Endothelial cell of umbilical vein (primary cell): ENCODE measurements at regions not wholly inside any gene's neighbourhood (a gene's known extent, or its start where the extent isn't known, plus 50 kb on each side); places are given as distances from the start of the nearest gene placed in this dataset.

Experiments used
- BruUV-seq: library from RNA; stranded (reverse); fragments of 400-500 nt; replicated peaks from 2 replicates; lab custom pipeline; 2021; lab: Mats Ljungman, UMichigan
- CTCF ChIA-PET: fragments of 300-600, 350-600 bp; sonication (Branson Sonifier 250); formaldehyde crosslinking; loops from one replicate; lab custom pipeline; 2021; ENCODE audit warnings: antibody characterized with exemption, inconsistent platforms; lab: Charles Lee
- POLR2A ChIA-PET: fragments of 300-600, 350-600 bp; sonication (Branson Sonifier 250); formaldehyde crosslinking; loops from one replicate; lab custom pipeline; 2021; ENCODE audit warnings: antibody characterized with exemption, inconsistent platforms; lab: Charles Lee
- DNase-seq: peaks from one replicate; pipeline ENCODE4 v3.0.0-alpha.2; 2011; ENCODE audit warnings: low read depth, low spot score
- FAIRE-seq: peaks from 2 replicates; lab custom pipeline; 2011; peaks lifted over from hg19 to GRCh38; lab: Jason Lieb, UNC
- H2AFZ ChIP-seq: 2 replicates; pipeline ENCODE4 v1.6.0; 2012; ENCODE audit warnings: low read depth, low read length, control low read depth, inconsistent platforms
- H3K27ac ChIP-seq: 2 replicates; pipeline ENCODE4 v1.5.1; 2011; ENCODE audit warnings: low read depth, mild to moderate bottlenecking, control low read depth, low read length, moderate library complexity; ENCODE audit not compliant: insufficient read depth
- H3K27me3 ChIP-seq, 2 experiments: 2 replicates each; pipeline versions ENCODE4 v1.6.0 to v1.6.1; 2011; ENCODE audit warnings: low read length in 2 of 2, mixed read lengths in 1 of 2; ENCODE audit not compliant: control insufficient read depth in 2 of 2, insufficient read depth in 2 of 2
- H3K36me3 ChIP-seq, 2 experiments: 2 replicates in 1 of 2; 3 replicates in 1 of 2; pipeline ENCODE4 v1.5.1; 2011; ENCODE audit warnings: low read length in 2 of 2, mild to moderate bottlenecking in 1 of 2, moderate library complexity in 1 of 2; ENCODE audit not compliant: control insufficient read depth in 2 of 2, insufficient read depth in 2 of 2; ENCODE audit errors: extremely low read depth in 1 of 2
- H3K4me1 ChIP-seq: 3 replicates; pipeline ENCODE4 v1.5.1; 2011; ENCODE audit warnings: mild to moderate bottlenecking, low read length; ENCODE audit not compliant: control insufficient read depth, insufficient read depth; ENCODE audit errors: extremely low read depth
- H3K4me2 ChIP-seq: 2 replicates; pipeline ENCODE4 v1.6.1; 2011; ENCODE audit warnings: low read length, control low read depth, mixed read lengths; ENCODE audit not compliant: insufficient read depth
- H3K4me3 ChIP-seq, 3 experiments: fragments of 200-600 bp in 1 of 3; sonication (generic), shearing (Covaris generic) in 1 of 3; replicated peaks in 1 of 3; 2 replicates each; pipeline ENCODE4 v1.5.1; 2011 to 2016; ENCODE audit warnings: control low read depth in 3 of 3, low read length in 3 of 3, mild to moderate bottlenecking in 2 of 3, inconsistent platforms in 1 of 3, low read depth in 1 of 3, moderate library complexity in 1 of 3; ENCODE audit not compliant: insufficient read depth in 1 of 3
- H3K79me2 ChIP-seq: 2 replicates; pipeline ENCODE4 v1.6.0; 2012; ENCODE audit warnings: low read length, inconsistent platforms; ENCODE audit not compliant: control insufficient read depth, insufficient read depth
- H3K9ac ChIP-seq: replicated peaks from 2 replicates; pipeline ENCODE3; 2011; ENCODE audit warnings: low read length, control low read depth; ENCODE audit not compliant: insufficient read depth; ENCODE audit errors: extremely low read depth
- H3K9me1 ChIP-seq: replicated peaks from 3 replicates; pipeline ENCODE4 v1.6.0; 2011; ENCODE audit warnings: mild to moderate bottlenecking, low read length; ENCODE audit not compliant: control insufficient read depth, insufficient read depth; ENCODE audit errors: extremely low read depth
- H3K9me3 ChIP-seq: replicated peaks from 2 replicates; pipeline ENCODE4 v1.5.1; 2012; ENCODE audit warnings: low read length, inconsistent platforms; ENCODE audit not compliant: control insufficient read depth, insufficient read depth
- H4K20me1 ChIP-seq: replicated peaks from 2 replicates; pipeline ENCODE3; 2011; ENCODE audit warnings: mild to moderate bottlenecking, low read length; ENCODE audit not compliant: control insufficient read depth, insufficient read depth; ENCODE audit errors: extremely low read depth
- CTCF ChIP-seq, 2 donors: IDR thresholded peaks; 1 replicate in 1 of 2; 2 replicates in 1 of 2; pipeline ENCODE4 v1.5.1; 2011; ENCODE audit warnings: low read length in 2 of 2, mild to moderate bottlenecking in 2 of 2, moderate library complexity in 2 of 2, control low read depth in 1 of 2, inconsistent platforms in 1 of 2, low read depth in 1 of 2; ENCODE audit not compliant: insufficient read depth in 1 of 2; ENCODE audit errors: extremely low read depth in 1 of 2
- EZH2 ChIP-seq: IDR thresholded peaks from 2 replicates; pipeline ENCODE4 v1.6.1; 2012; ENCODE audit warnings: borderline replicate concordance, low read depth, mild to moderate bottlenecking, moderate library complexity, low read length, inconsistent platforms; ENCODE audit not compliant: severe bottlenecking
- FOS ChIP-seq: IDR thresholded peaks from 2 replicates; pipeline ENCODE4 v1.6.1; 2011; ENCODE audit warnings: mild to moderate bottlenecking, low read length, moderate library complexity, borderline replicate concordance; ENCODE audit not compliant: insufficient read depth
- GATA2 ChIP-seq: IDR thresholded peaks from 2 replicates; pipeline ENCODE4 v1.7.0; 2011; ENCODE audit warnings: low read depth, mild to moderate bottlenecking, moderate library complexity, mixed read lengths, low read length; ENCODE audit not compliant: insufficient read length, insufficient read depth
- JUN ChIP-seq: IDR thresholded peaks from 2 replicates; pipeline ENCODE4 v1.6.1; 2011; ENCODE audit warnings: borderline replicate concordance, low read depth; ENCODE audit not compliant: insufficient read length, insufficient read depth
- MAX ChIP-seq: IDR thresholded peaks from 2 replicates; pipeline ENCODE4 v1.6.1; 2011; ENCODE audit not compliant: insufficient read depth, insufficient read length
- MYC ChIP-seq: IDR thresholded peaks from one replicate; pipeline ENCODE4 v1.6.1; 2011; ENCODE audit warnings: mild to moderate bottlenecking, low read depth, low read length
- POLR2A ChIP-seq: IDR thresholded peaks from 2 replicates; pipeline ENCODE4 v1.6.1; 2012; ENCODE audit warnings: low read depth, mild to moderate bottlenecking, control low read depth, low read length
- POLR2AphosphoS5 ChIP-seq: IDR thresholded peaks from 2 replicates; pipeline ENCODE4 v1.6.1; 2012; ENCODE audit warnings: low read depth, mild to moderate bottlenecking, control low read depth, low read length, moderate library complexity; ENCODE audit not compliant: insufficient read depth
- dilution Hi-C: fragments of 300-500 bp; cut with MboI; formaldehyde crosslinking; loops from one replicate; pipeline ENCODE4 v1.15.0; 2019; ENCODE audit warnings: low sequenced_read_pairs; ENCODE audit not compliant: extremely low pct_ligation_motif_present
- intact Hi-C: fragments of 100-400 bp; cut with micrococcal nuclease; formaldehyde crosslinking; loops from one replicate; pipeline ENCODE4 v1.10.0; 2022

GRCh38 chr1:199858171-199858570 is 169.3 kb upstream of the NR5A2 start:
- Histone ChIP-seq H3K4me2 (no peak overlapping the region), H3K9me1 (no peaks in the 10 kb centered on the region), H3K79me2 (no peaks in the 10 kb centered on the region), H3K27me3 (no peaks in the 10 kb centered on the region), H3K9ac (no peak overlapping the region), H3K27ac (no peak overlapping the region), H3K4me1 (peaks cover 42% of the 10 kb centered on the region), H3K4me3 (no peak overlapping the region), H3K9me3 (no peaks in the 10 kb centered on the region), H2AFZ (no peak overlapping the region), H4K20me1 (no peaks in the 10 kb centered on the region), H3K36me3 (no peaks in the 10 kb centered on the region)
- dilution Hi-C loops (no loop called here), intact Hi-C loops (loop anchor here (2.0 to 10.0 kb wide), 8 partner anchors 115 to 921 kb away; no protein-coding TSS in a partner anchor)
- POLR2A ChIA-PET = no interaction called here
- TF ChIP-seq GATA2 (no peak), POLR2AphosphoS5 (no peak), EZH2 (no peak), JUN (no peak), MAX (no peak), FOS (no peak), CTCF (IDR thresholded peaks at IDR 0.05; ENCODE audit: extremely low read depth in 1 of 2, insufficient read depth in 1 of 2, low read depth in 1 of 2, low read length in 2 of 2) (no peak), MYC (no peak), POLR2A (no peak)
- CTCF ChIA-PET = no interaction called here
- BruUV-seq = no TSS peak
- no peak for FAIRE-seq
- no peak for DNase-seq
